Activated naive CD8-positive, alpha-beta T cell treated with anti-CD3 and anti-CD28 coated beads, Interleukin-2, amount 50 U/mL, for 24 hours (primary cell): ENCODE measurements at regions not wholly inside any gene's neighbourhood (a gene's known extent, or its start where the extent isn't known, plus 50 kb on each side); places are given as distances from the start of the nearest gene placed in this dataset.
"Not testable (repeated sequence)": the region's sequence is repeated elsewhere in the genome, so short reads cannot be mapped to it uniquely, and the experiment has no call there.

Experiments
- ATAC-seq: fragments of 150-1000 bp; cut with Tn5 transposase; one replicate; pipeline ENCODE4 v1.10.0; 2021
- DNase-seq: peaks from one replicate; pipeline ENCODE4 v3.0.0; 2021
- H3K27ac Mint-ChIP-seq: one replicate; pipeline ENCODE4 v1.8.0; 2021; ENCODE audit warnings: mild to moderate bottlenecking, mixed read lengths
- H3K27me3 Mint-ChIP-seq: one replicate; pipeline ENCODE4 v1.8.0; 2021; ENCODE audit warnings: mixed read lengths
- H3K36me3 Mint-ChIP-seq: one replicate; pipeline ENCODE4 v1.8.0; 2021; ENCODE audit warnings: low read depth, mixed read lengths
- H3K4me1 Mint-ChIP-seq: one replicate; pipeline ENCODE4 v1.8.0; 2021; ENCODE audit warnings: mixed read lengths
- H3K4me3 Mint-ChIP-seq: one replicate; pipeline ENCODE4 v1.8.0; 2021; ENCODE audit warnings: mild to moderate bottlenecking, moderate library complexity, mixed read lengths
- H3K9me3 Mint-ChIP-seq: one replicate; pipeline ENCODE4 v1.8.0; 2021; ENCODE audit warnings: mixed read lengths

DNA sequence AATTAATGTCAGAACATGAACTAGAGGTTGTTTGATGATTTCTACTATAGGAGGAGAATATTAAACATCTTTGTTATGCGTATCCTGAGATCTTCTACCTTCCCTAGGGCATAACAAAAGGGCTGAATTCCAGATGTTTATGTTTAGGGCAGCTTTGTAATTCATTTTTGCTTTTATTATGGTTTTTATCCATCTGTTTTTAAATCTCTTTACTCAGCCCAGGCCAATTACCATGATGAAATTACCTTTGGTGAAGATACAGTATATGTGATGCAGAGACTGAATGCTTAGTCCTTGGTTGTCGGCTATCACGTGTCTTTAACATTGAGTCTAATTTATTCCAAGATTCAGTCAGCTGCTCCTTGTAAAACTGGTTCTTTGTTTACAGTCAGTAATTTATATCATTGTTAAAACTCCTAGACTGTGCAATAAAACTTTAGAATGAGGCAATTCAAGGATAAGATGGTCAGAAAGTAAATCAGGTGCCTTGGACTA is 176.9 kb downstream of the CTH start:
- H3K36me3 Mint-ChIP-seq, result no peaks in the 10 kb centered on the region
- DNase-seq (no peak), ATAC-seq (no peak)
- H3K4me3 Mint-ChIP-seq, result no peak overlapping the region
- no peaks in the 10 kb centered on the region for H3K27me3 Mint-ChIP-seq
- H3K4me1 Mint-ChIP-seq, result no peaks in the 10 kb centered on the region
- no peak overlapping the region for H3K27ac Mint-ChIP-seq
- no peaks in the 10 kb centered on the region for H3K9me3 Mint-ChIP-seq

DNA sequence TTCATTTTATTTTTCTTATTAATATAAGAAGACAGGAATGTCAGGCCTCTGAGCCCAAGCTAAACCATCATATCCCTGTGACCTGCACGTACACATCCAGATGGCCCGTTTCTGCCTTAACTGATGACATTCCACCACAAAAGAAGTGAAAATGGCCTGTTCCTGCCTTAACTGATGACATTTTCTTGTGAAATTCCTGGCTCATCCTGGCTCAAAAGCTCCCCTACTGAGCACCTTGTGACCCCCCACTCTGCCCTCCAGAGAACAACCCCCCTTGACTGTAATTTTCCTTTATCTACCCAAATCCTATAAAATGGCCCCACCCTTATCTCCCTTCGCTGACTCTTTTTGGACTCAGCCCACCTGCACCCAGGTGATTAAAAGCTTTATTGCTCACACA is 182.5 kb downstream of the CTH start:
- not testable (repeated sequence) for H3K4me3 Mint-ChIP-seq, ATAC-seq, H3K9me3 Mint-ChIP-seq

DNA sequence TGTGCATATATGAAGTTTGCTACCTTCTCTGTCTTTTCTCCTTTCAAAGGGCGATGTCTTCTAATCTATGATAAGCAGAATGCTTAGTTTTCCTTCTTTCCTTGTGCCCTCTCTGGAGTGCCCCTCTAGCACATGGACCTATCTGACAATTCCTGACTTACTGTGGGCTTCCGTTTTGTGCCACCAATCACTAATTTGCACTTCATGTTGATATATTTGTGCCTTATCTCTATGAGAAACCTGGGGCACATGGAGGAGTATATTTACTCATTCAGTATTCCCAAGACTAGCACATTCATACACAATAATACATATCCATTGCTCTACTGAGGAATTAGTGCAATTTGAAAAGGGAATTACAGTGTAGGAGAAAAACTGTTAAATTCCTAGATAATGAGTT is 197.7 kb downstream of the CTH start:
- H3K9me3 Mint-ChIP-seq, result no peaks in the 10 kb centered on the region
- no peaks in the 10 kb centered on the region for H3K4me1 Mint-ChIP-seq
- no peaks in the 10 kb centered on the region for H3K36me3 Mint-ChIP-seq
- H3K27me3 Mint-ChIP-seq, result peaks cover 3% of the 10 kb centered on the region
- DNase-seq, result no peak
- H3K27ac Mint-ChIP-seq, result no peak overlapping the region
- no peak overlapping the region for H3K4me3 Mint-ChIP-seq
- ATAC-seq, result no peak

More for the DNA sequence above, 182.5 kb downstream of the CTH start:
- not testable (repeated sequence) for H3K4me1 Mint-ChIP-seq, H3K27ac Mint-ChIP-seq, H3K36me3 Mint-ChIP-seq, DNase-seq, H3K27me3 Mint-ChIP-seq

DNA sequence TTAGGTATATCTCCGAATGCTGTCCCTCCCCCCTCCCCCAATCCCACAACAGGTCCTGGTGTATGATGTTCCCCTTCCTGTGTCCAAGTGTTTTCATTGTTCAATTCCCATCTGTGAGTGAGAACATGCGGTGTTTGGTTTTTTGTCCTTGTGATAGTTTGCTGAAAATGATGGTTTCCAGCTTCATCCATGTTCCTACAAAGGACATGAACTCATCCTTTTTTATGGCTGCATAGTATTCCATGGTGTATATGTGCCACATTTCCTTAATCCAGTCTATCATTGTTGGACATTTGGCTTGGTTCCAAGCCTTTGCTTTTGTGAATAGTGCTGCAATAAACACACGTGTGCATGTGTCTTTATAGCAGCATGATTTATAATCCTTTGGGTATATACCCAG is 199.1 kb downstream of the CTH start:
- not testable (repeated sequence) for ATAC-seq, H3K4me1 Mint-ChIP-seq, H3K27ac Mint-ChIP-seq, H3K36me3 Mint-ChIP-seq, DNase-seq, H3K9me3 Mint-ChIP-seq, H3K4me3 Mint-ChIP-seq, H3K27me3 Mint-ChIP-seq

DNA sequence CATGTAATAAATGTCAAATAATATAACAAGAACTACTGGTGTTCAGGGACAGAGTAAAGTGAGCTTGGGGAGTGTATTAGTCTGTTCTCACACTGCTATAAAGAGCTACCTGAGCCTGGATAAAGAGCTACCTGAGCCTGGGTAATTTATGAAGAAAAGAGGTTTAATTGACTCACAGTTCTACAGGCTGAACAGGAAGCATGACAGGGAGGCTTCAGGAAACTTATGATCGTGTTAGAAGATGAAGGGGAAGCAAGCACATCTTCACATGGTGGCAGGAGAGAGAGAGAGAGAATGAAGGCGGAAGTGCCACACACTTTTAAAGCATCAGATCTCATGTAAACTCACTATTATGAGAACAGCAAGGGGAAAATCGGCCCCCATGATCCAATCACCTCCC is 205.9 kb downstream of the CTH start:
- no peaks in the 10 kb centered on the region for H3K4me1 Mint-ChIP-seq
- H3K4me3 Mint-ChIP-seq, result no peak overlapping the region
- DNase-seq, result no peak
- no peaks in the 10 kb centered on the region for H3K9me3 Mint-ChIP-seq
- peaks cover 3% of the 10 kb centered on the region for H3K27me3 Mint-ChIP-seq
- no peak for ATAC-seq
- H3K36me3 Mint-ChIP-seq, result no peaks in the 10 kb centered on the region
- H3K27ac Mint-ChIP-seq, result no peak overlapping the region

DNA sequence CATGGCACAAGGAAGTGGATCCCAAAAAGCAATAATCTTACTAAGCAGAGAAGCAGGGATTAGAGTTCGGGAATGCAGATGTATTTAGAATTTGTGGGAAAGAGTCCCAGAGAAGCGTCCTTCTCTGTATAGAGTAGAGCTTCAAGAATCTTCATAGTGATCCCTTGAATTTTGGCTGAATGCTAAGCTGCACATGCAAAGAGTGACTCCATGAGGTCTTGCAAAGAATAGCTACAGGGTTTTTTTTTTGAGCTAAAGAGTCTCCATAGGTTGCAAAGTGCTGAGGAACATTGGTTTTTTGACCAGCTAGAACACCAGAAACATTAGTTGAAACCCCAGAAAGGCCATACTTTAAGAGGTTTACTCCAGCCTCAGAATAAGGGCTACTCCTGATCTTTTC is 206.7 kb downstream of the CTH start:
- Mint-ChIP-seq H3K4me3 (no peak overlapping the region), H3K36me3 (no peaks in the 10 kb centered on the region), H3K27me3 (peaks cover under 1% of the 10 kb centered on the region), H3K27ac (no peak overlapping the region), H3K9me3 (no peaks in the 10 kb centered on the region), H3K4me1 (no peaks in the 10 kb centered on the region)
- ATAC-seq, result no peak
- DNase-seq, result no peak

DNA sequence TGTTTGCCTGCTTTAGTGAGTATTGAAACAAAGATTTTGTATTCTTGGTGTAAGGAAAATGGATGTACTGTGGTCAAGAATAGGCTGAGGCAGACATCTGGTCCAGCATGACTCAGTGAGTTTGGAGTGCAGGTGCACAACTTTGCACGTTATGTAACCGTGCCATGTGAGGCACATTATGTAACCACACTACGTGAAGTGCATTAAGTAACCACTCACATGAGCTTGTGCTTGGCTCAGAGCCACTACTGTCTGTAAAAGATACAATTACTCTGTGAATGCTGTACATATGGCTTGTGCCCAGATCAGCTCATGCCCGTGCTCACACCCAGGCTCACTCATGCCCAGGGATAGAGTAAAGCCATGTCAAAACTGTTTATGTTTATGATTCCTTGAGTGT is 216.8 kb downstream of the CTH start:
- Mint-ChIP-seq H3K27ac (no peak overlapping the region), H3K36me3 (no peaks in the 10 kb centered on the region), H3K27me3 (no peaks in the 10 kb centered on the region), H3K9me3 (no peaks in the 10 kb centered on the region), H3K4me1 (no peaks in the 10 kb centered on the region), H3K4me3 (no peak overlapping the region)
- ATAC-seq (no peak), DNase-seq (no peak)

DNA sequence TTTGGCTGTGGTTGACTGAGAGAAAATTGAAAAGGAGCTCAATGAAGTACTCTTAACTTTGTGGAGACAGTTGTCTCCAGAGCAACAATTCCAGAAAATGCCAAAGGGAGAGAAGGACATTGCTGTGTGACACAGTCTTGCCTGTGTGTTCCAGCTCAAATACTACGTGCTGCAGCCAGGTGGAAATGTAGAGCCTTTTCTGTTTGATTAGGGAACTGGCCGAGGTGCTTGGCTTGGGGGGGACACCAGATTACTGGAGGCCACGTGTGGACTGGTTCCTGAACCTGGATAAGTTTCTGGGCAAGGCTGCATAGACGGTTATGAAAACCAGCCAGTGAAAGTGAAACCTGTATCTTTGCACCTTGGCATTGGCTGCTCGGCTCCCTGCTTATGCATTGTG is 217.9 kb downstream of the CTH start:
- H3K9me3 Mint-ChIP-seq, result no peaks in the 10 kb centered on the region
- H3K27me3 Mint-ChIP-seq, result no peaks in the 10 kb centered on the region
- no peak overlapping the region for H3K27ac Mint-ChIP-seq
- H3K36me3 Mint-ChIP-seq, result no peaks in the 10 kb centered on the region
- no peak overlapping the region for H3K4me3 Mint-ChIP-seq
- ATAC-seq (no peak), DNase-seq (no peak)
- no peaks in the 10 kb centered on the region for H3K4me1 Mint-ChIP-seq

DNA sequence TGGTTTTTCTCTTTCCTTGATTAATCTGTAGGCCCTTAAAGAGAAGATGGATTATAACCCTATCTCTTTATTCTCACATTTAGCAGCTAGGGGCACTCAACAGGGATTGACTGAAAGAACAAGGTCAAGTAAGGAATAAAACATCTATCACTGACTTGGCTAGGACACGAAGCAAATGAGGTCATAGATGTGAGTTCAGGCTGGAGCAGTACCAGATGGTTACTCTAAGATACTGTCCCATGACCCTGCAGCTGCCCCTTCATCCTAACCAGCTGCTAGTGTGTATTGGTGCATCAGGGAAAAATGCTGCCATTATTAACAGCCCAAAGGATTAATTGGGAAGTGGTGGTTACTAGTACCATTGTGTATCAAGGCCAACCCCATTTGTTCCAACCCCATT is 221.9 kb downstream of the CTH start:
- Mint-ChIP-seq H3K36me3 (no peaks in the 10 kb centered on the region), H3K27ac (no peak overlapping the region), H3K9me3 (no peaks in the 10 kb centered on the region), H3K27me3 (no peaks in the 10 kb centered on the region), H3K4me1 (no peaks in the 10 kb centered on the region), H3K4me3 (no peak overlapping the region)
- ATAC-seq (no peak), DNase-seq (no peak)

DNA sequence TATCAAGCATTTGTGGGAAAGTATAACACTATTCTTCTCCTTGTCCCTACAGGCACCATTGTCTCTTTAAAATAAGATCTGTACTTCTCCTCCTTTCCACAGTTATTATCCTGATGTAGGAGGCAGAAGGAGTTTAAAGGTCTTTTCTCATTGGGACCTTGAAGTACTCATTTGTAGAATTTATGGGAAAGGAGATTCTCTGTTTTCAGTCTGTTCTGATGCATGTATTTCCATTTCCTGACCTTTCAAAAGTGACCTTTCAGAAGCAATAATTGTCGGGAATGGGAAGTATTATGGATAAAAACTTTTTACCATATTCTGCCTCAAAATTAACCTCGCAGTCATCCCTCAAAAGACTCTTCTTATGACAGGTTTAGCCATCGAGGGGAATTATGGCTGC is 224.8 kb downstream of the CTH start:
- Mint-ChIP-seq H3K4me3 (no peak overlapping the region), H3K27me3 (no peaks in the 10 kb centered on the region), H3K27ac (no peak overlapping the region), H3K9me3 (no peaks in the 10 kb centered on the region), H3K36me3 (no peaks in the 10 kb centered on the region), H3K4me1 (no peaks in the 10 kb centered on the region)
- DNase-seq (no peak), ATAC-seq (no peak)

DNA sequence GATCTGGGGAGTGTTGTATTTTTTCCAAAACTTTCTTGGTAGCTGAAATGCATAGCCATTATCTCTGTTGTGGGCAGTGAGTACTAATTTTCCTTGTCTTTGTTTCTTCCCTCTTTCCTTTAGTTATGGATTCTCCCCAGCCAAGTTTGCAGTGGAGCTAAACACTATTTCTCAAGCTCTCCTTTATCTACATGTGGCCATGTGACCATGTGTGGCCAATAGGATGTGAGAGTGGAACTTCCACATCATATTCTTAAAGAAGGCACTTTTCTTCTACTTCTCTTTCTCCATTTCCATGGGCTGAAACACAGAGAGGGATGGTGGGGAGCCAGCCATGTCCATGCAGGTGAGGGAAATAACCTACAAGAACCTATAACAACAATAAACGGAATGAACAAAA is 230.8 kb downstream of the CTH start:
- H3K4me1 Mint-ChIP-seq, result no peaks in the 10 kb centered on the region
- no peak for DNase-seq
- no peaks in the 10 kb centered on the region for H3K36me3 Mint-ChIP-seq
- no peak overlapping the region for H3K4me3 Mint-ChIP-seq
- no peak overlapping the region for H3K27ac Mint-ChIP-seq
- ATAC-seq, result no peak
- H3K9me3 Mint-ChIP-seq, result no peaks in the 10 kb centered on the region
- H3K27me3 Mint-ChIP-seq, result no peaks in the 10 kb centered on the region

DNA sequence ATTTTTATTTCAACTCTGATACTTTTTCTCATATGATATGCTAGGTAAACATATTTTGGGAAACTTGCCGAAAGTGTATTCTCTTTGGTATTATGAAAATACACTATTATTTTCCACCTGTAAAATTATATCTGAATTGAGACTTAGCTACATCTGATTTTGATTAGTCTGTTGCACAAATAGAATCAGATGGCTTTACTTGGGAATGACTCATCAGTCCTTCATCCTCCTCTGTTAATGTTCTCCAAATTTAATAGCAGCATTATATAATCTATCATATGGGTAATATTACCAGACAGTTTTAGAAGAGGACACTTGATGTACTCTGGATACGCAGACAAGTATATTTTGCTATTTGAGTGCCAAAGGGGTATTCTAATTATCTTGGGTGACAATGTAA is 245.3 kb downstream of the CTH start:
- H3K27me3 Mint-ChIP-seq, result no peaks in the 10 kb centered on the region
- no peak overlapping the region for H3K27ac Mint-ChIP-seq
- DNase-seq (no peak), ATAC-seq (no peak)
- H3K36me3 Mint-ChIP-seq, result no peaks in the 10 kb centered on the region
- H3K4me1 Mint-ChIP-seq, result no peaks in the 10 kb centered on the region
- no peaks in the 10 kb centered on the region for H3K9me3 Mint-ChIP-seq
- H3K4me3 Mint-ChIP-seq, result no peak overlapping the region

DNA sequence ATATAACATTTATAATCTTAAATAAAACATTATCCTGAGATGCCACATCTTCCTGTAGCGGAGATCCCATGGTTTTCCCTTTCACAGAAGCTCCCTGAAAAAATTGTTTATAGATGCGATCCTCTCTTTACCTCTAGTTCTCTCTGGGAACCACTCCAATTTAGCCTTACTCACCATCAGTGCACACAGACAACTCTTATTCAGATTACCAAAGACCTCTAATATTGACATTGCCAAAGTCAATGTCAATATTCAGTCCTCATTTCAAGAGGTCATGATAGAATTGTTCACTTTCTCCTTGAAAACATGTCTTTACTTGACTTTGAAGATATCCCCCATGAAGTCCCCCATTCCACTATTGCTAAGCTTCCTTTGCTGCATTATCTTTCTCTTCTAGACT is 248.8 kb downstream of the CTH start:
- Mint-ChIP-seq H3K27me3 (no peaks in the 10 kb centered on the region), H3K4me1 (no peaks in the 10 kb centered on the region), H3K27ac (no peak overlapping the region), H3K4me3 (no peak overlapping the region), H3K36me3 (no peaks in the 10 kb centered on the region), H3K9me3 (peaks cover 4% of the 10 kb centered on the region)
- DNase-seq (no peak), ATAC-seq (no peak)

DNA sequence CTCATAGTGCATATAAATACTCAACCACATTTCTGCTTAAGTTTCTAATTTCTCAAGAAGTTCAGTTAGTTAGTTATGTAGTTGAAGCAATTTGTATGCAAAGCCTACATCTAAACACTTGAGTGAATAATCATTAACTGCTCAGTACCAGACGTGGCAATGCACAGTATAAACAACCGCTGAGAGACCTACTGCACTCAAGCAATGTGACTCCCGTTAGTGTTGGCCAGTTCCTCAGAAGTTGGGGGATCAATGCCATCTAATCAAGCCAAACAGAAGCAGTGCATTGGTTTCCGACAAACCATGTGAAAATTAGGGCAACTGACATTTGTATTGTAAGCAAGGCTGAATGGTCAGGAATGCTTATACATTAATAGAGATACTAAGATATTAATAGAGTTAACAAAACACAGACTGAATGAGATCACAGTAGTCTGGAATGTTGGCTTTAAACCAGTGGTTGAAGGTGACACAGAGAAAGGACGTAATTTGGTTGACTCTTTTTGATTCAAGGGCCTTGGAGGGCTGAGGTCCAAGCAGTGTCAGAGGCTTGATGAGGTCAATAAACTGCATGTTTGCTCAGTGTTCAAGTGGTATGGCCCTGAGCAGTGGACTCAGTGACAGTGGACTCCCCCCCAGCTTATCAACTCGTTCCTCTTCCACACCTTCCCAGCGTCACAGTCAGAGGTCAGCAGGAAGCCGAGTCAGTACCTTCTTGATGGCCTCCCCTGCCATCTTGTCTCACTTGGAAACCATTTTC is 255.5 kb downstream of the CTH start:
- Mint-ChIP-seq H3K27me3 (peaks cover 2% of the 10 kb centered on the region), H3K9me3 (peaks cover 4% of the 10 kb centered on the region), H3K4me3 (no peak overlapping the region), H3K4me1 (no peaks in the 10 kb centered on the region), H3K27ac (no peak overlapping the region), H3K36me3 (no peaks in the 10 kb centered on the region)
- no peak for DNase-seq
- ATAC-seq, result no peak

DNA sequence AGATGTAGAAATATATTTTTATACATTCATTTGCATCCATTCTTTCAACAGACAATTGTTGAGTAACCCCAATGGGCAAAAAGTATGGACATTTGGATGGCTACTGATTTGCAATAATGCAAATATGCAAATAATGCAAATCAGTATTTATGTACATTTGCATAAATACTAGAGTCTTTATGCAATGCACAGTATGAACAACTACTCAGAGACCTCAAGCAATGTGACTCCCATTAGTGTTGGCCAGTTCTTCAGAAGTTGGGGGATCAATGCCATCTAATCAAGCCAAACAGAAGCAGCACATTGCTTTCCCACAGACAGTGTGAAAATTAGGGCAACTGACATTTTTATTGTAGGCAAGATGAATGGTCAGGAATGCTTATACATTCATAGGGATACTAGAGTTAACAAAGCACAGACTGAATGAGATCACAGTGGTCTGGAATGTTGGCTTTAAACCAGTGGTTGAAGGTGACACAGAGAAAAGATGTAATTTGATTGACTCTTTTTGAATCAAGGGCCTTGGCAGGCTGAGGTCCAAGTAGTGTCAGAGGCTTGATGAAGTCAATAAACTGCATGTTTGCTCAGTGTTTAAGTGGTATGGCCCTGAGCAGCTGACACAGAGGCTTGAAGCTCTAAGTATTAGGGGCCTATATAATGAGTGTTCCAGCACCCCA is 256.6 kb downstream of the CTH start:
- Mint-ChIP-seq H3K36me3 (no peaks in the 10 kb centered on the region), H3K4me1 (no peaks in the 10 kb centered on the region), H3K27ac (no peak overlapping the region), H3K4me3 (no peak overlapping the region), H3K27me3 (peaks cover 2% of the 10 kb centered on the region), H3K9me3 (peaks cover 4% of the 10 kb centered on the region)
- no peak for DNase-seq
- ATAC-seq, result no peak
